ENCODE measurements at regions not wholly inside any gene's neighbourhood (a gene's known extent, or its start where the extent isn't known, plus 50 kb on each side); places are given as distances from the start of the nearest gene placed in this dataset.

DNA sequence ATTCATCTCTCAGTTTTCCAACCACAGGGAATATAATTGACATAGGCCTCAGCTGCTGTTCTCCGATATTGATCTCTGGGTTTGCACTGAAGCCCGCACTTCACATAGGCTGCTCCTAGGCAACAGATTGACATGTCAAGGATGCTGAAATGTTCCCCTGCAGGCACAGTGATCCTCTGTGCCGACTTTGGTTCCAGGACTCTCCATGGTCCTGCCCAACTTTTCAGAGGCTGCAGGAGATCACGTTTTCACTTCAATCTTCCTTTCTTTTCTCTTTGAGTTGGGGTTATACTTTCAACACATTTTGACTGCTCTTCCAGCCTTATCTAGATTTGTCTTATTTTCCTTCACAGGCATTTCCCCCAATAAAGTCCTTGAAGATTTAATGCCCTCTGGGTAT, 1361.0 kb downstream of the DSC3 start:
- H3K9ac ChIP-seq (ENCODE audit: low read length) = no peak overlapping the region
- no peak overlapping the region for H4K91ac ChIP-seq (ENCODE audit: low read depth, low read length)
- H3K27me3 ChIP-seq (ENCODE audit: insufficient read depth, low read length) = no peaks in the 10 kb centered on the region
- H3K27ac ChIP-seq (ENCODE audit: low read depth, low read length) = no peak overlapping the region
- H4K12ac ChIP-seq (ENCODE audit: low read depth, low read length) = no peak overlapping the region
- no peak overlapping the region for H3K4me2 ChIP-seq (ENCODE audit: low read length)
- no peak overlapping the region for H3K23ac ChIP-seq (ENCODE audit: low read length)
- no CpG with 5 or more reads among the region's 4 CpGs for WGBS (ENCODE audit: extremely low coverage, insufficient coverage, insufficient read length)
- H3K14ac ChIP-seq (ENCODE audit: low read length) = no peak overlapping the region
- no peaks in the 10 kb centered on the region for H3K79me1 ChIP-seq (ENCODE audit: low read length)
- no peak overlapping the region for H3K4ac ChIP-seq (ENCODE audit: low read depth, low read length)
- no peaks in the 10 kb centered on the region for H3K9me3 ChIP-seq (ENCODE audit: insufficient read depth, low read depth, low read length)
- no peak overlapping the region for H3K4me3 ChIP-seq (ENCODE audit: low read depth, low read length)
- no peak for DNase-seq
- H3K36me3 ChIP-seq (ENCODE audit: control insufficient read depth in 1 of 2, insufficient read depth in 2 of 2, low read length in 2 of 2) = no peaks in the 10 kb centered on the region
- H3K79me2 ChIP-seq (ENCODE audit: control insufficient read depth, insufficient read depth, low read length, poor library complexity) = no peaks in the 10 kb centered on the region
- no peak overlapping the region for H3K18ac ChIP-seq (ENCODE audit: low read length)
- no peak overlapping the region for H2BK5ac ChIP-seq (ENCODE audit: low read depth, low read length, poor library complexity)
- no peak overlapping the region for H2BK120ac ChIP-seq (ENCODE audit: insufficient read depth, low read length, poor library complexity)
- no peak overlapping the region for H2AFZ ChIP-seq (ENCODE audit: insufficient read depth, low read length, poor library complexity)
- H2AK5ac ChIP-seq (ENCODE audit: low read length) = no peak overlapping the region
- H3K4me1 ChIP-seq (ENCODE audit: control insufficient read depth in 1 of 2, insufficient read depth in 2 of 2, low read length in 2 of 2) = no peaks in the 10 kb centered on the region
- no peak overlapping the region for H2BK12ac ChIP-seq (ENCODE audit: low read length)
- H4K8ac ChIP-seq (ENCODE audit: low read depth, low read length) = no peak overlapping the region

DNA sequence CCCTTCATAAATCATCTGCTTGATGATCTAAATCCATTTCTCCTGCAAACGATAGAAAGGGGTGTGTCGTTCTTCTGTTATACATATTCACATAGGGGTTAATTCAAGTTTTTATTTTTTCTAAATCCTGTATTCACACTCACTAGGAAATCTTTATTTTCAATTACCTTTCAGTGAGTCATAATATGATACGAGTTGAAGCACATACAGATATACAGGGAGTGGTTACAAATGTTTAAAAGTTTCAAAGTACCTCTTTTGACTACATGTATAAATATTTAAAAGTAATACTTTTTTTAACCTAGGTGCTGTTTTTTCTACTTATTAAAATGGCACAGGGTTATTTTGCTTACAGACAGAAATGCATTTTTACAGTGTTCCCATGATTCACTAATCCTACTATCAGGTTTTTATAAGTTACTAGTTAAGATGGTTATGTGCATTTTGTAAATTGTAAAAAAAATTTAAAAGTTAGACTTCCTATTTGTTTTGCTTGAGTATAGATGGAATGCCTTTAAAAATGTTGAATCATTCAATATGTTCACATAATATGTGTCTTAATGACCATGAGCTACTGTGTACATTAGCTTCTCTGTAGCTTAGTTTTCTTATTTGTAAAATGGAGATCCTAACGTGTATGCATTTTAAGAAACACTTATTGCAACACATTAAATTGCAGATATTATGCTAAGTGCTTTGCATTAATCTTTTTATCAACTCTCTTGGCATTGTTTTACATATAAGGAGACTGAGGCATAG, 1378.1 kb downstream of the DSC3 start:
- H3K4me2 ChIP-seq (ENCODE audit: low read length) = no peak overlapping the region
- H4K12ac ChIP-seq (ENCODE audit: low read depth, low read length) = no peak overlapping the region
- no peak overlapping the region for H3K14ac ChIP-seq (ENCODE audit: low read length)
- no peaks in the 10 kb centered on the region for H3K9me3 ChIP-seq (ENCODE audit: insufficient read depth, low read depth, low read length)
- H2BK5ac ChIP-seq (ENCODE audit: low read depth, low read length, poor library complexity) = no peak overlapping the region
- H3K18ac ChIP-seq (ENCODE audit: low read length) = no peak overlapping the region
- no peaks in the 10 kb centered on the region for H3K27me3 ChIP-seq (ENCODE audit: insufficient read depth, low read length)
- H2BK120ac ChIP-seq (ENCODE audit: insufficient read depth, low read length, poor library complexity) = no peak overlapping the region
- H2AK5ac ChIP-seq (ENCODE audit: low read length) = no peak overlapping the region
- H3K4me1 ChIP-seq (ENCODE audit: control insufficient read depth in 1 of 2, insufficient read depth in 2 of 2, low read length in 2 of 2) = no peaks in the 10 kb centered on the region
- no peak overlapping the region for H2AFZ ChIP-seq (ENCODE audit: insufficient read depth, low read length, poor library complexity)
- H3K27ac ChIP-seq (ENCODE audit: low read depth, low read length) = no peak overlapping the region
- no peak overlapping the region for H3K23ac ChIP-seq (ENCODE audit: low read length)
- no peak overlapping the region for H2BK12ac ChIP-seq (ENCODE audit: low read length)
- no peaks in the 10 kb centered on the region for H3K79me2 ChIP-seq (ENCODE audit: control insufficient read depth, insufficient read depth, low read length, poor library complexity)
- H3K4me3 ChIP-seq (ENCODE audit: low read depth, low read length) = no peak overlapping the region
- H3K36me3 ChIP-seq (ENCODE audit: control insufficient read depth in 1 of 2, insufficient read depth in 2 of 2, low read length in 2 of 2) = no peaks in the 10 kb centered on the region
- H3K4ac ChIP-seq (ENCODE audit: low read depth, low read length) = no peak overlapping the region
- no CpG with 5 or more reads among the region's 4 CpGs for WGBS (ENCODE audit: extremely low coverage, insufficient coverage, insufficient read length)
- H3K9ac ChIP-seq (ENCODE audit: low read length) = no peak overlapping the region
- no peak overlapping the region for H4K91ac ChIP-seq (ENCODE audit: low read depth, low read length)
- DNase-seq = no peak
- no peak overlapping the region for H4K8ac ChIP-seq (ENCODE audit: low read depth, low read length)
- H3K79me1 ChIP-seq (ENCODE audit: low read length) = no peaks in the 10 kb centered on the region

GRCh38 chr18:29661924-29662323, 1380.6 kb downstream of the DSC3 start:
- Histone ChIP-seq H3K4me3 (ENCODE audit: low read depth, low read length) (no peak overlapping the region), H4K12ac (ENCODE audit: low read depth, low read length) (no peak overlapping the region), H2AFZ (ENCODE audit: insufficient read depth, low read length, poor library complexity) (no peak overlapping the region), H3K79me2 (ENCODE audit: control insufficient read depth, insufficient read depth, low read length, poor library complexity) (no peaks in the 10 kb centered on the region), H2BK5ac (ENCODE audit: low read depth, low read length, poor library complexity) (no peak overlapping the region), H3K9ac (ENCODE audit: low read length) (no peak overlapping the region), H3K27me3 (ENCODE audit: insufficient read depth, low read length) (no peaks in the 10 kb centered on the region), H3K27ac (ENCODE audit: low read depth, low read length) (no peak overlapping the region), H3K14ac (ENCODE audit: low read length) (no peak overlapping the region), H2BK120ac (ENCODE audit: insufficient read depth, low read length, poor library complexity) (no peak overlapping the region), H4K8ac (ENCODE audit: low read depth, low read length) (no peak overlapping the region), H3K9me3 (ENCODE audit: insufficient read depth, low read depth, low read length) (no peaks in the 10 kb centered on the region), H3K4ac (ENCODE audit: low read depth, low read length) (no peak overlapping the region), H3K4me2 (ENCODE audit: low read length) (no peak overlapping the region), H3K36me3 (ENCODE audit: control insufficient read depth in 1 of 2, insufficient read depth in 2 of 2, low read length in 2 of 2) (no peaks in the 10 kb centered on the region), H3K18ac (ENCODE audit: low read length) (no peak overlapping the region), H3K4me1 (ENCODE audit: control insufficient read depth in 1 of 2, insufficient read depth in 2 of 2, low read length in 2 of 2) (no peaks in the 10 kb centered on the region), H3K23ac (ENCODE audit: low read length) (no peak overlapping the region), H2AK5ac (ENCODE audit: low read length) (no peak overlapping the region), H2BK12ac (ENCODE audit: low read length) (no peak overlapping the region), H3K79me1 (ENCODE audit: low read length) (no peaks in the 10 kb centered on the region), H4K91ac (ENCODE audit: low read depth, low read length) (no peak overlapping the region)
- DNase-seq = no peak
- no CpG with 5 or more reads among the region's 3 CpGs for WGBS (ENCODE audit: extremely low coverage, insufficient coverage, insufficient read length)

DNA sequence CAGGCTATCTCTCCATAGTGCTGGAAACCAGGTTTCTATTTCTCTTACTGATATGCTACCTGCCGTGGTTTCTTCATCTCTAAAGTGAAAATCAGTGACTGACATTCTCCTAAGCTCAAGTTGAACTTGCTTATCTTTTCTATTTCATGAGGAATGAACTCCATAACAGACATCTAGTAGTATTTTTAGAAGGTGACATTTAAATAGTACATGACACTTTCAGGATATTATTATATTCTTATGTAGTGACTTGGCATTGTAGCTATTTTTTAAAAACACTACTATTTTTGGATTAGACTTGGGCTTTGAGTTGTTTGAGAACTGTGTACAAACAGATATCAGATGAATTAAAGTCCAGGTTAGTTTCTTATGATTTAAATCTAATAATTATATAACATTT, 1381.8 kb downstream of the DSC3 start:
- Histone ChIP-seq H3K4me2 (ENCODE audit: low read length) (no peak overlapping the region), H4K12ac (ENCODE audit: low read depth, low read length) (no peak overlapping the region), H3K9me3 (ENCODE audit: insufficient read depth, low read depth, low read length) (no peaks in the 10 kb centered on the region), H3K36me3 (ENCODE audit: control insufficient read depth in 1 of 2, insufficient read depth in 2 of 2, low read length in 2 of 2) (no peaks in the 10 kb centered on the region), H3K9ac (ENCODE audit: low read length) (no peak overlapping the region), H2AK5ac (ENCODE audit: low read length) (no peak overlapping the region), H2AFZ (ENCODE audit: insufficient read depth, low read length, poor library complexity) (no peak overlapping the region), H3K4ac (ENCODE audit: low read depth, low read length) (no peak overlapping the region), H3K4me1 (ENCODE audit: control insufficient read depth in 1 of 2, insufficient read depth in 2 of 2, low read length in 2 of 2) (no peaks in the 10 kb centered on the region), H2BK5ac (ENCODE audit: low read depth, low read length, poor library complexity) (no peak overlapping the region), H3K18ac (ENCODE audit: low read length) (no peak overlapping the region), H2BK12ac (ENCODE audit: low read length) (no peak overlapping the region), H3K27ac (ENCODE audit: low read depth, low read length) (no peak overlapping the region), H4K8ac (ENCODE audit: low read depth, low read length) (no peak overlapping the region), H3K27me3 (ENCODE audit: insufficient read depth, low read length) (no peaks in the 10 kb centered on the region), H3K14ac (ENCODE audit: low read length) (no peak overlapping the region), H4K91ac (ENCODE audit: low read depth, low read length) (no peak overlapping the region), H2BK120ac (ENCODE audit: insufficient read depth, low read length, poor library complexity) (no peak overlapping the region), H3K4me3 (ENCODE audit: low read depth, low read length) (no peak overlapping the region), H3K79me1 (ENCODE audit: low read length) (no peaks in the 10 kb centered on the region), H3K23ac (ENCODE audit: low read length) (no peak overlapping the region), H3K79me2 (ENCODE audit: control insufficient read depth, insufficient read depth, low read length, poor library complexity) (no peaks in the 10 kb centered on the region)
- DNase-seq = no peak
- no CpG with 5 or more reads among the region's 1 CpG for WGBS (ENCODE audit: extremely low coverage, insufficient coverage, insufficient read length)
